DND-41 (cell line): ENCODE measurements at regions not wholly inside any gene's neighbourhood (a gene's known extent, or its start where the extent isn't known, plus 50 kb on each side); places are given as distances from the start of the nearest gene placed in this dataset.
"Not testable (repeated sequence)": the region's sequence is repeated elsewhere in the genome, so short reads cannot be mapped to it uniquely, and the experiment has no call there.

Experiments used
- ATAC-seq: fragments of 200-7000 bp; cut with Tn5 transposase; 3 replicates; pipeline ENCODE4 v1.9.1; 2021; ENCODE audit warnings: low read depth; ENCODE audit not compliant: insufficient read depth
- DNase-seq: peaks from one replicate; pipeline ENCODE4 v3.0.0-alpha.2; 2020
- H2AFZ ChIP-seq: 2 replicates; pipeline ENCODE4 v1.6.0; 2012; ENCODE audit warnings: low read depth, low read length
- H3K27ac ChIP-seq: 2 replicates; pipeline ENCODE4 v1.5.1; 2012; ENCODE audit warnings: low read length, inconsistent platforms
- H3K27me3 ChIP-seq: fragments of 200-600 bp; sonication (generic); 2 replicates; pipeline ENCODE4 v1.6.0; 2012; ENCODE audit warnings: low read length, mild to moderate bottlenecking, inconsistent platforms; ENCODE audit not compliant: insufficient read depth, poor library complexity
- H3K36me3 ChIP-seq: 2 replicates; pipeline ENCODE4 v1.5.1; 2012; ENCODE audit warnings: low read length, inconsistent platforms; ENCODE audit not compliant: insufficient read depth
- H3K4me1 ChIP-seq: 2 replicates; pipeline ENCODE4 v1.5.1; 2012; ENCODE audit warnings: mild to moderate bottlenecking, low read length; ENCODE audit not compliant: insufficient read depth
- H3K4me2 ChIP-seq: 2 replicates; pipeline ENCODE4 v1.6.0; 2012; ENCODE audit warnings: mild to moderate bottlenecking, moderate library complexity, low read length, inconsistent platforms; ENCODE audit not compliant: insufficient read depth
- H3K4me3 ChIP-seq, 2 experiments: fragments of 200-600 bp in 1 of 2; shearing (Covaris generic) in 1 of 2; 2 replicates each; pipeline ENCODE4 v1.5.1; 2012 to 2016; ENCODE audit warnings: inconsistent platforms in 2 of 2, low read length in 2 of 2, mild to moderate bottlenecking in 2 of 2, low read depth in 1 of 2, moderate library complexity in 1 of 2
- H3K79me2 ChIP-seq: 2 replicates; pipeline ENCODE4 v1.6.0; 2012; ENCODE audit warnings: low read length, inconsistent platforms; ENCODE audit not compliant: insufficient read depth
- H3K9ac ChIP-seq: 2 replicates; pipeline ENCODE4 v1.6.0; 2012; ENCODE audit warnings: low read depth, mild to moderate bottlenecking, inconsistent platforms, low read length, moderate library complexity
- H3K9me3 ChIP-seq: 2 replicates; pipeline ENCODE4 v1.5.1; 2012; ENCODE audit warnings: low read length, moderate library complexity, mild to moderate bottlenecking, inconsistent platforms; ENCODE audit not compliant: insufficient read depth, severe bottlenecking
- H4K20me1 ChIP-seq: 2 replicates; pipeline ENCODE4 v1.6.0; 2012; ENCODE audit warnings: low read length; ENCODE audit not compliant: insufficient read depth
- CTCF ChIP-seq: IDR thresholded peaks from 2 replicates; pipeline ENCODE4 v1.5.1; 2012; ENCODE audit warnings: borderline replicate concordance, low read length, moderate library complexity, mild to moderate bottlenecking; ENCODE audit not compliant: poor library complexity, severe bottlenecking; ENCODE audit errors: extremely low read depth
- EZH2 ChIP-seq: IDR thresholded peaks from 3 replicates; pipeline ENCODE4 v1.6.1; 2012; ENCODE audit warnings: borderline replicate concordance, low read depth, mild to moderate bottlenecking, moderate library complexity, low read length, inconsistent platforms; ENCODE audit not compliant: severe bottlenecking

DNA sequence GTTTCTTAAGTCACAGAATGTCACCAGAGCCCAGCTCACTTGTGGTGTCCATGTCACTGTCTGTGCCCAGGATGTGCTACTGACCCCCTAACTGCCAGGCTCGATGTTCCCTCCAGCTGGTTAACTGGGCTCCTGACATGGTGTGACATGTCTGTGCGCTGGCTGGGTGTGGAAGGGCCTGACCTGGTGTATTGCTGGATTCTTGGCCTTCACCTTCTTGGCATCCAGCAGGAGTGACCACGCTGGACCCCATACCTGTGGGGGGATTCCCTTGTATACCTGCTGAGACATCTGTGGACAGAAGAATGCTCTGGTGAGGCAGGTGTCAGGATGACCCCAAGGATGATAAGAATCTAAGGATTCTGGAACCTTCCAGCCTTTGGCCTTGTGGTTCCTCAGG lies 1690.1 kb downstream of the TP53TG3F start:
- ATAC-seq (no peak), DNase-seq (no peak)
- Histone ChIP-seq H3K27me3 (no peaks in the 10 kb centered on the region), H4K20me1 (no peaks in the 10 kb centered on the region), H3K79me2 (no peaks in the 10 kb centered on the region), H3K36me3 (no peaks in the 10 kb centered on the region), H3K27ac (no peak overlapping the region), H3K4me2 (no peak overlapping the region), H3K4me3 (no peak overlapping the region), H3K4me1 (no peaks in the 10 kb centered on the region), H3K9ac (no peak overlapping the region), H3K9me3 (peaks cover 45% of the 10 kb centered on the region), H2AFZ (no peak overlapping the region)
- TF ChIP-seq CTCF = no peak
- no peak for TF ChIP-seq EZH2

GRCh38 chr16:35150805-35151312 lies 1691.4 kb downstream of the TP53TG3F start:
- no peaks in the 10 kb centered on the region for H3K4me1 ChIP-seq

DNA sequence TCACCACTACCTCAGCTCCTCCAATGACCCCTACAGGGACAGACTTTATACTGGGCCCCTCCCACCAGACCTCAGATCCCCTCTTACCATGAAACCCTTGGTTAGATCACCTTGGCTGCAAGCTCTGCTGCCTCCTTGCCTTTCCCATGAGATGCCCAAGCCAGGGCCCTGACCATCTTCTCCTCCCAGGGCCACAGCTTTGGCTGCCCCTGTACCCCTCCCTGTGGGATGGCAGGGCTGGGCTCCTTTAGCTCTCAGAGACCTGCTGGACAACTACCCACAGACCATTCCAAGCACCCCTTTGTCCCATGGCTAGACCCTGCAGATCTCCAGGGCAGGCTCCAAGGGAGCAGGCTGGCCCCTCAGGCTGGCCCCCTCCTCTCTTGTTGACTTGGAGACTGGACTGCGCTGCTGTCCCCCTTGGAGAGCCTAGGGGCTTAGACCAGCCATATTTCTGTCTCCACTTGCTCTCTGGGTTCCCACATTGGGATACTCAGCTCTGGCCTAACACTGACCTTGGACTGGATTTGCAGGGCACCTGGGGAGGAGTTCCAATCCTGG lies 1692.7 kb downstream of the TP53TG3F start:
- H3K27me3 ChIP-seq = no peaks in the 10 kb centered on the region
- H3K4me3 ChIP-seq = no peak overlapping the region
- H3K9ac ChIP-seq = no peak overlapping the region
- ATAC-seq (no peak), DNase-seq (no peak)
- H3K4me1 ChIP-seq = no peaks in the 10 kb centered on the region
- no peaks in the 10 kb centered on the region for H3K36me3 ChIP-seq
- no peak for TF ChIP-seq EZH2
- TF ChIP-seq CTCF = no peak
- H3K79me2 ChIP-seq = no peaks in the 10 kb centered on the region
- H3K27ac ChIP-seq = no peak overlapping the region
- no peaks in the 10 kb centered on the region for H4K20me1 ChIP-seq
- H3K9me3 ChIP-seq = peaks cover 30% of the 10 kb centered on the region
- no peak overlapping the region for H3K4me2 ChIP-seq
- no peak overlapping the region for H2AFZ ChIP-seq

More at GRCh38 chr16:35150805-35151312, 1691.4 kb downstream of the TP53TG3F start:
- no peak for DNase-seq
- peaks cover 36% of the 10 kb centered on the region for H3K9me3 ChIP-seq
- no peaks in the 10 kb centered on the region for H3K79me2 ChIP-seq
- H3K4me2 ChIP-seq = no peak overlapping the region
- H3K36me3 ChIP-seq = no peaks in the 10 kb centered on the region
- no peak overlapping the region for H2AFZ ChIP-seq
- no peaks in the 10 kb centered on the region for H3K27me3 ChIP-seq
- H3K9ac ChIP-seq = no peak overlapping the region
- H3K27ac ChIP-seq = no peak overlapping the region
- ATAC-seq = no peak
- H3K4me3 ChIP-seq = no peak overlapping the region
- H4K20me1 ChIP-seq = no peaks in the 10 kb centered on the region
- TF ChIP-seq CTCF (no peak), EZH2 (no peak)

- Histone ChIP-seq H3K79me2 (no peaks in the 10 kb centered on the region), H3K4me2 (no peak overlapping the region), H3K9me3 (peaks cover 15% of the 10 kb centered on the region), H3K27me3 (no peaks in the 10 kb centered on the region), H3K36me3 (no peaks in the 10 kb centered on the region), H3K4me3 (no peak overlapping the region), H3K27ac (no peak overlapping the region), H2AFZ (no peak overlapping the region), H3K4me1 (no peaks in the 10 kb centered on the region), H3K9ac (no peak overlapping the region), H4K20me1 (no peaks in the 10 kb centered on the region)
- ATAC-seq = no peak
- no peak for DNase-seq
- TF ChIP-seq CTCF = no peak
- TF ChIP-seq EZH2 = no peak
Measured at GRCh38 chr16:35154627-35155026, 1695.2 kb downstream of the TP53TG3F start.

DNA sequence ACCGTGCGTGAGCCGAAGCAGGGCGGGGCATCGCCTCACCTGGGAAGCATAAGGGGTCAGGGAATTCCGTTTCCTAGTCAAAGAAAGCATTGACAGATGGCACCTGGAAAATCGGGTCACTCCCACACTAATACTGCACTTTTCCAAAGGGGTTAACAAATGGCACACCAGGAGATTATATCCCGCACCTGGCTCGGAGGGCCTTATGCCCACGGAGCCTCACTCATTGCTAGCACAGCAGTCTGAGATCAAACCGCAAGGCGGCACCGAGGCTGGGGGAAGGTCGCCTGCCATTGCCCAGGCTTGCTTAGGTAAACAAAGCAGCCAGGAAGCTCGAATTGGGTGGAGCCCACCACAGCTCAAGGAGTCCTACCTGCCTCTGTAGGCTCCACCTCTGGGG lies 1698.1 kb downstream of the TP53TG3F start:
- ATAC-seq, H3K9me3 ChIP-seq, DNase-seq, H3K9ac ChIP-seq, H3K4me2 ChIP-seq, H3K36me3 ChIP-seq, H3K4me1 ChIP-seq, H3K27ac ChIP-seq, H2AFZ ChIP-seq, H3K79me2 ChIP-seq, H4K20me1 ChIP-seq, H3K27me3 ChIP-seq, H3K4me3 ChIP-seq: not testable (repeated sequence)
